ENCODE measurements at regions not wholly inside any gene's neighbourhood (a gene's known extent, or its start where the extent isn't known, plus 50 kb on each side); places are given as distances from the start of the nearest gene placed in this dataset.
A peak's percentile ranks its signal among the peaks of the same experiment; 100 is the strongest.

DNA sequence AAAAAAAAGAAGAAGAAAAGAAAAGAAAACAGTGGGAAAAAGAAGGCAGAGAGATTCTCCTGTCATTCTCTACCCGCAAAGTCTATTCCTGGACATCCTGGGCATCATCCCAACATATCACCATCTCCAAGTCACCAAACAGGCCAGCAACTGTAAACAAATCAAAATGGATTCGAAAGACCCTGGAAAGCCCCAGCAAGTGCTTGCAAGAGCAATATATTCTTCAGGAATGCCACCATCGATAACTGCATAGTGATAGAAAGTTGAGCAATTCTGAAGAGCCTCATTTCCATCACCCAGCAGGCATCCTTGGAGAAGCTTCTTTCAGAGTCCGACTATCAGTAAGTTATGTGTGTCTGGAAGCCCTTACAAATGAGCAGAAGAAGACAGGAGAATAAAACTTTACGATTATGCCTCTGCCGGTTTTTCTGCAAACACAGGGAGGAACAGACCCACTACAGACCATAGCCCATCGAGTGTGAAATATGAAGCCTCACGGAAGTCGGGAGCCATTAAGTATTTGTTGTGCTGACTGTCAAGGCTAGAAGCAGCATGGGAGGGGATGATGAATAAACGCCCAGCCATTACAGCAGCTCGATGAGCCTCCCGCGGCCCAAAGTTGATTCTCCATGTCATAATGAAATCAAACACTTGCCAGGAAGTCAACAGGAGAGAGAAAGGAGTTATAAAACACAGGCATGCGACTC lies 64.5 kb upstream of the SEC14L1 start:
- peak; percentile 9 for DNase-seq
- WGBS, 2 experiments (ENCODE audit: extremely low coverage in 2 of 2, insufficient read length in 1 of 2) = 0% methylated on average over 1 of the region's 14 CpGs; no CpG with 5 or more reads in 1 of the 2 experiments
- no peak overlapping the region for H3K4me3 ChIP-seq (ENCODE audit: insufficient read depth, low read depth, low read length)
- H2BK5ac ChIP-seq (ENCODE audit: low read depth, low read length, poor library complexity, severe bottlenecking) = no peak overlapping the region
- H3K4me2 ChIP-seq (ENCODE audit: low read depth, low read length) = peak overlapping the region; percentile 79
- no peak overlapping the region for H4K5ac ChIP-seq (ENCODE audit: low read depth, low read length)
- H2AK5ac ChIP-seq (ENCODE audit: low read depth, low read length) = no peak overlapping the region
- no peak overlapping the region for H3K14ac ChIP-seq (replicated peaks; ENCODE audit: low read depth, low read length)
- intact Hi-C loops (cut with micrococcal nuclease) = no loop called here
- no peak overlapping the region for H2BK15ac ChIP-seq (ENCODE audit: low read depth, low read length)
- H4K91ac ChIP-seq (ENCODE audit: insufficient read depth, low read depth, low read length) = no peak overlapping the region
- H3K4me1 ChIP-seq (ENCODE audit: control insufficient read depth, insufficient read depth, low read length) = no peaks in the 10 kb centered on the region
- peak overlapping the region; percentile 5 for H2AFZ ChIP-seq (replicated peaks; ENCODE audit: low read length, poor library complexity)
- ChIA-PET CTCF (interaction anchor here (1.6 kb wide), 2 partner anchors 10 to 11 kb away, joined by 3 to 8 read pairs; no protein-coding TSS in a partner anchor), POLR2A (ENCODE audit: unreplicated experiment) (interaction anchor here (0.7 to 1.3 kb wide), 2 partner anchors 12 to 171 kb away, joined by 3 read pairs; no protein-coding TSS in a partner anchor)
- H3K9me3 ChIP-seq (ENCODE audit: control insufficient read depth, insufficient read depth, low read length) = no peaks in the 10 kb centered on the region
- no peak overlapping the region for H3K23ac ChIP-seq (ENCODE audit: low read depth, low read length)
- no peaks in the 10 kb centered on the region for H3K9me1 ChIP-seq (ENCODE audit: insufficient read depth, low read length)
- H3K56ac ChIP-seq (ENCODE audit: extremely low read depth, insufficient read depth, low read length) = no peak overlapping the region
- no peak overlapping the region for H4K8ac ChIP-seq (ENCODE audit: low read depth in 2 of 2, low read length in 2 of 2)
- no peak overlapping the region for H3K27ac ChIP-seq (ENCODE audit: insufficient read depth, low read length)
- no peaks in the 10 kb centered on the region for H3K36me3 ChIP-seq (ENCODE audit: control insufficient read depth, insufficient read depth, low read length)
- TF ChIP-seq MXI1 (IDR thresholded peaks at IDR 0.05; ENCODE audit: borderline replicate concordance, low read depth, low read length) = no peak
- TF ChIP-seq, protein P1, sequence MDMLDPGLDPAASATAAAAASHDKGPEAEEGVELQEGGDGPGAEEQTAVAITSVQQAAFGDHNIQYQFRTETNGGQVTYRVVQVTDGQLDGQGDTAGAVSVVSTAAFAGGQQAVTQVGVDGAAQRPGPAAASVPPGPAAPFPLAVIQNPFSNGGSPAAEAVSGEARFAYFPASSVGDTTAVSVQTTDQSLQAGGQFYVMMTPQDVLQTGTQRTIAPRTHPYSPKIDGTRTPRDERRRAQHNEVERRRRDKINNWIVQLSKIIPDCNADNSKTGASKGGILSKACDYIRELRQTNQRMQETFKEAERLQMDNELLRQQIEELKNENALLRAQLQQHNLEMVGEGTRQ (IDR thresholded peaks at IDR 0.05; ENCODE audit: low read depth, low read length) = no peak
- TF ChIP-seq CEBPB (IDR thresholded peaks at IDR 0.05; ENCODE audit: low read depth, low read length) = peak; percentile 31; the same call in 1 of the 2 replicates
- TF ChIP-seq, protein P2, sequence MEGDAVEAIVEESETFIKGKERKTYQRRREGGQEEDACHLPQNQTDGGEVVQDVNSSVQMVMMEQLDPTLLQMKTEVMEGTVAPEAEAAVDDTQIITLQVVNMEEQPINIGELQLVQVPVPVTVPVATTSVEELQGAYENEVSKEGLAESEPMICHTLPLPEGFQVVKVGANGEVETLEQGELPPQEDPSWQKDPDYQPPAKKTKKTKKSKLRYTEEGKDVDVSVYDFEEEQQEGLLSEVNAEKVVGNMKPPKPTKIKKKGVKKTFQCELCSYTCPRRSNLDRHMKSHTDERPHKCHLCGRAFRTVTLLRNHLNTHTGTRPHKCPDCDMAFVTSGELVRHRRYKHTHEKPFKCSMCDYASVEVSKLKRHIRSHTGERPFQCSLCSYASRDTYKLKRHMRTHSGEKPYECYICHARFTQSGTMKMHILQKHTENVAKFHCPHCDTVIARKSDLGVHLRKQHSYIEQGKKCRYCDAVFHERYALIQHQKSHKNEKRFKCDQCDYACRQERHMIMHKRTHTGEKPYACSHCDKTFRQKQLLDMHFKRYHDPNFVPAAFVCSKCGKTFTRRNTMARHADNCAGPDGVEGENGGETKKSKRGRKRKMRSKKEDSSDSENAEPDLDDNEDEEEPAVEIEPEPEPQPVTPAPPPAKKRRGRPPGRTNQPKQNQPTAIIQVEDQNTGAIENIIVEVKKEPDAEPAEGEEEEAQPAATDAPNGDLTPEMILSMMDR (conservative IDR thresholded peaks at IDR 0.05; ENCODE audit: low read depth, low read length) = no peak
- no peak for TF ChIP-seq MAFK (IDR thresholded peaks at IDR 0.05; ENCODE audit: low read depth, low read length)
- no peak for TF ChIP-seq FOS (IDR thresholded peaks at IDR 0.05; ENCODE audit: low read depth, low read length)
- no peak overlapping the region for H2BK20ac ChIP-seq (ENCODE audit: low read depth, low read length)
- H3K9ac ChIP-seq (ENCODE audit: low read depth, low read length) = no peak overlapping the region
- H3K27me3 ChIP-seq (ENCODE audit: control insufficient read depth, insufficient read depth, low read length) = peaks cover 38% of the 10 kb centered on the region
- ATAC-seq (ENCODE audit: low read depth) = peak; percentile 75
- no TSS peak for BruUV-seq (replicated peaks)
- H4K20me1 ChIP-seq (ENCODE audit: insufficient read depth, low read length) = no peaks in the 10 kb centered on the region
- no peak overlapping the region for H3K18ac ChIP-seq (ENCODE audit: low read depth, low read length)
- dilution Hi-C loops (cut with HindIII; ENCODE audit: low sequenced_read_pairs, unreplicated experiment) = no loop called here
- H3K4ac ChIP-seq (ENCODE audit: low read depth, low read length) = no peak overlapping the region
- H2BK120ac ChIP-seq (ENCODE audit: low read depth, low read length) = no peak overlapping the region
- in situ Hi-C loops (cut with MboI; ENCODE audit: low sequenced_read_pairs) = no loop called here
- no peaks in the 10 kb centered on the region for H3K79me1 ChIP-seq (ENCODE audit: low read depth in 1 of 2, low read length in 2 of 2)
- H2AK9ac ChIP-seq (replicated peaks; ENCODE audit: low read depth, low read length, poor library complexity) = no peak overlapping the region

All from IMR-90 (cell line).